IMR-90 (cell line): ENCODE measurements at regions not wholly inside any gene's neighbourhood (a gene's known extent, or its start where the extent isn't known, plus 50 kb on each side); places are given as distances from the start of the nearest gene placed in this dataset.
A peak's percentile ranks its signal among the peaks of the same experiment; 100 is the strongest.

Source experiments
- ATAC-seq: fragments of 200-7000 bp; cut with Tn5 transposase; 2 replicates; pipeline ENCODE4 v1.9.1; 2020; ENCODE audit warnings: low read depth, mild to moderate bottlenecking, moderate library complexity
- BruUV-seq: library from RNA; stranded (reverse); fragments of 400-500 nt; replicated peaks from 2 replicates; lab custom pipeline; 2021; lab: Mats Ljungman, UMichigan
- CTCF ChIA-PET: fragments of 300-600 bp; formaldehyde crosslinking; extraction: SDS; loops from one replicate; lab custom pipeline; 2021; ENCODE audit warnings: antibody characterized with exemption; lab: Yijun Ruan, JAX
- POLR2A ChIA-PET: fragments of 300-600 bp; sonication (Branson Sonifier 250); formaldehyde crosslinking; loops from one replicate; lab custom pipeline; 2022; ENCODE audit warnings: antibody characterized with exemption; ENCODE audit not compliant: unreplicated experiment; lab: Charles Lee
- DNase-seq: peaks from one replicate; pipeline ENCODE4 v3.0.0; 2013
- H2AFZ ChIP-seq: replicated peaks from 2 replicates; pipeline ENCODE3; 2013; ENCODE audit warnings: low read length, mild to moderate bottlenecking; ENCODE audit not compliant: poor library complexity
- H2AK5ac ChIP-seq: 2 replicates; pipeline ENCODE4 v1.6.1; 2013; ENCODE audit warnings: low read depth, low read length, inconsistent platforms
- H2AK9ac ChIP-seq: replicated peaks from 2 replicates; pipeline ENCODE3; 2013; ENCODE audit warnings: mild to moderate bottlenecking, low read depth, low read length, moderate library complexity; ENCODE audit not compliant: poor library complexity
- H2BK120ac ChIP-seq: 2 replicates; pipeline ENCODE4 v1.6.1; 2013; ENCODE audit warnings: low read depth, low read length, inconsistent platforms
- H2BK15ac ChIP-seq: 3 replicates; pipeline ENCODE4 v1.6.1; 2013; ENCODE audit warnings: low read depth, low read length, inconsistent platforms
- H2BK20ac ChIP-seq: 2 replicates; pipeline ENCODE4 v1.6.1; 2013; ENCODE audit warnings: low read depth, mild to moderate bottlenecking, inconsistent platforms, low read length, moderate library complexity
- H2BK5ac ChIP-seq: 2 replicates; pipeline ENCODE4 v1.6.1; 2013; ENCODE audit warnings: mild to moderate bottlenecking, low read depth, low read length, inconsistent platforms; ENCODE audit not compliant: poor library complexity, severe bottlenecking
- H3K14ac ChIP-seq: replicated peaks from 2 replicates; pipeline ENCODE4 v1.6.1; 2013; ENCODE audit warnings: low read depth, low read length, inconsistent platforms
- H3K18ac ChIP-seq: 2 replicates; pipeline ENCODE4 v1.6.1; 2013; ENCODE audit warnings: low read depth, low read length, control low read depth
- H3K23ac ChIP-seq: 2 replicates; pipeline ENCODE4 v1.6.1; 2013; ENCODE audit warnings: low read depth, low read length, inconsistent platforms
- H3K27ac ChIP-seq: 2 replicates; pipeline ENCODE4 v1.5.1; 2013; ENCODE audit warnings: mild to moderate bottlenecking, control low read depth, low read length; ENCODE audit not compliant: insufficient read depth
- H3K27me3 ChIP-seq: 2 replicates; pipeline ENCODE4 v1.6.1; 2013; ENCODE audit warnings: low read length; ENCODE audit not compliant: control insufficient read depth, insufficient read depth
- H3K36me3 ChIP-seq: 2 replicates; pipeline ENCODE4 v1.6.1; 2013; ENCODE audit warnings: low read length, mixed read lengths; ENCODE audit not compliant: control insufficient read depth, insufficient read depth
- H3K4ac ChIP-seq: 2 replicates; pipeline ENCODE4 v1.6.1; 2013; ENCODE audit warnings: low read depth, low read length, inconsistent platforms
- H3K4me1 ChIP-seq: 2 replicates; pipeline ENCODE4 v1.6.1; 2013; ENCODE audit warnings: low read length, mixed read lengths; ENCODE audit not compliant: control insufficient read depth, insufficient read depth
- H3K4me2 ChIP-seq: 2 replicates; pipeline ENCODE4 v1.6.1; 2013; ENCODE audit warnings: low read depth, mild to moderate bottlenecking, control low read depth, low read length, moderate library complexity
- H3K4me3 ChIP-seq: 2 replicates; pipeline ENCODE4 v1.5.1; 2013; ENCODE audit warnings: low read depth, mild to moderate bottlenecking, control low read depth, low read length, moderate library complexity; ENCODE audit not compliant: insufficient read depth
- H3K56ac ChIP-seq: 2 replicates; pipeline ENCODE4 v1.6.1; 2013; ENCODE audit warnings: low read length, inconsistent platforms; ENCODE audit not compliant: insufficient read depth; ENCODE audit errors: extremely low read depth
- H3K79me1 ChIP-seq, 2 experiments: 2 replicates each; pipeline ENCODE4 v1.6.1; 2013; ENCODE audit warnings: low read length in 2 of 2, inconsistent platforms in 1 of 2, low read depth in 1 of 2
- H3K9ac ChIP-seq: 2 replicates; pipeline ENCODE4 v1.6.1; 2013; ENCODE audit warnings: low read depth, low read length, control low read depth
- H3K9me1 ChIP-seq: 2 replicates; pipeline ENCODE4 v1.6.1; 2013; ENCODE audit warnings: low read length, inconsistent platforms; ENCODE audit not compliant: insufficient read depth
- H3K9me3 ChIP-seq: 2 replicates; pipeline ENCODE4 v1.6.1; 2013; ENCODE audit warnings: low read length; ENCODE audit not compliant: control insufficient read depth, insufficient read depth
- H4K20me1 ChIP-seq: 2 replicates; pipeline ENCODE4 v1.6.1; 2013; ENCODE audit warnings: low read length, inconsistent platforms; ENCODE audit not compliant: insufficient read depth
- H4K5ac ChIP-seq: 2 replicates; pipeline ENCODE4 v1.6.1; 2013; ENCODE audit warnings: mild to moderate bottlenecking, low read depth, low read length, control low read depth
- H4K8ac ChIP-seq, 2 experiments: 2 replicates each; pipeline ENCODE4 v1.6.1; 2013; ENCODE audit warnings: low read depth in 2 of 2, low read length in 2 of 2, control low read depth in 1 of 2, inconsistent platforms in 1 of 2
- H4K91ac ChIP-seq: 2 replicates; pipeline ENCODE4 v1.6.1; 2013; ENCODE audit warnings: low read depth, low read length, inconsistent platforms; ENCODE audit not compliant: insufficient read depth
- CHD1 ChIP-seq: IDR thresholded peaks from 2 replicates; pipeline ENCODE4 v1.6.1; 2012; ENCODE audit warnings: low read depth, low read length, improper control_type of control experiment
- MAZ ChIP-seq: IDR thresholded peaks from 2 replicates; pipeline ENCODE4 v1.6.1; 2012; ENCODE audit warnings: low read depth, mild to moderate bottlenecking, low read length, improper control_type of control experiment, moderate library complexity, borderline replicate concordance
- NFE2L2 ChIP-seq: fragments of 150-350 bp; IDR thresholded peaks from 2 replicates; pipeline ENCODE4 v1.6.1; 2016; ENCODE audit warnings: low read depth, mild to moderate bottlenecking, low read length
- WGBS, 2 experiments: methylation state at CpG; one replicate each; pipeline versions ENCODE4 v1.1.5 to v1.1.7; 2013; ENCODE audit warnings: missing lambda C conversion rate in 2 of 2; ENCODE audit not compliant: insufficient read length in 1 of 2; ENCODE audit errors: extremely low coverage in 2 of 2; 5-methylcytosine and 5-hydroxymethylcytosine counted together
- dilution Hi-C: fragments of 300-500 bp; cut with HindIII; formaldehyde crosslinking; loops from one replicate; pipeline ENCODE4 v1.14.3; 2018; ENCODE audit warnings: low sequenced_read_pairs; ENCODE audit not compliant: unreplicated experiment
- in situ Hi-C: fragments of 300-500 bp; cut with MboI; formaldehyde crosslinking; loops from 3 replicates; pipeline ENCODE4 v1.14.3; 2019; ENCODE audit warnings: low sequenced_read_pairs, inconsistent platforms, mixed read lengths
- intact Hi-C: fragments of 100-400 bp; cut with micrococcal nuclease; formaldehyde crosslinking; loops from 2 replicates; pipeline ENCODE4 v1.10.0; 2022
- TF ChIP-seq, protein P1 (sequence below): fragments of 150-350 bp; IDR thresholded peaks from 2 replicates; pipeline ENCODE4 v1.6.1; 2017; ENCODE audit warnings: mild to moderate bottlenecking, antibody characterized with exemption, low read length, low read depth
- TF ChIP-seq, protein P2 (sequence below): conservative IDR thresholded peaks from 2 replicates; pipeline ENCODE4 v1.5.1; 2012; ENCODE audit warnings: mild to moderate bottlenecking, low read depth, low read length, improper control_type of control experiment

GRCh38 chr3:76096836-76097588 lies 311.7 kb upstream of the ZNF717 start:
- H3K4me3 ChIP-seq, result no peak overlapping the region
- no peak overlapping the region for H3K4ac ChIP-seq
- ATAC-seq (no peak; the same call in 1 of the 2 replicates), DNase-seq (peak; percentile 3)
- H3K9me3 ChIP-seq, result no peaks in the 10 kb centered on the region
- no peak overlapping the region for H2BK120ac ChIP-seq
- H2AFZ ChIP-seq, result no peak overlapping the region
- no peak overlapping the region for H3K9ac ChIP-seq
- in situ Hi-C loops (no loop called here), intact Hi-C loops (no loop called here), dilution Hi-C loops (no loop called here)
- H3K27ac ChIP-seq, result no peak overlapping the region
- H2AK5ac ChIP-seq, result no peak overlapping the region
- H3K4me2 ChIP-seq, result no peak overlapping the region
- no peak for TF ChIP-seq NFE2L2
- no peak for TF ChIP-seq CHD1
- TF ChIP-seq, protein P1, sequence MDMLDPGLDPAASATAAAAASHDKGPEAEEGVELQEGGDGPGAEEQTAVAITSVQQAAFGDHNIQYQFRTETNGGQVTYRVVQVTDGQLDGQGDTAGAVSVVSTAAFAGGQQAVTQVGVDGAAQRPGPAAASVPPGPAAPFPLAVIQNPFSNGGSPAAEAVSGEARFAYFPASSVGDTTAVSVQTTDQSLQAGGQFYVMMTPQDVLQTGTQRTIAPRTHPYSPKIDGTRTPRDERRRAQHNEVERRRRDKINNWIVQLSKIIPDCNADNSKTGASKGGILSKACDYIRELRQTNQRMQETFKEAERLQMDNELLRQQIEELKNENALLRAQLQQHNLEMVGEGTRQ, result no peak
- TF ChIP-seq MAZ, result no peak
- TF ChIP-seq, protein P2, sequence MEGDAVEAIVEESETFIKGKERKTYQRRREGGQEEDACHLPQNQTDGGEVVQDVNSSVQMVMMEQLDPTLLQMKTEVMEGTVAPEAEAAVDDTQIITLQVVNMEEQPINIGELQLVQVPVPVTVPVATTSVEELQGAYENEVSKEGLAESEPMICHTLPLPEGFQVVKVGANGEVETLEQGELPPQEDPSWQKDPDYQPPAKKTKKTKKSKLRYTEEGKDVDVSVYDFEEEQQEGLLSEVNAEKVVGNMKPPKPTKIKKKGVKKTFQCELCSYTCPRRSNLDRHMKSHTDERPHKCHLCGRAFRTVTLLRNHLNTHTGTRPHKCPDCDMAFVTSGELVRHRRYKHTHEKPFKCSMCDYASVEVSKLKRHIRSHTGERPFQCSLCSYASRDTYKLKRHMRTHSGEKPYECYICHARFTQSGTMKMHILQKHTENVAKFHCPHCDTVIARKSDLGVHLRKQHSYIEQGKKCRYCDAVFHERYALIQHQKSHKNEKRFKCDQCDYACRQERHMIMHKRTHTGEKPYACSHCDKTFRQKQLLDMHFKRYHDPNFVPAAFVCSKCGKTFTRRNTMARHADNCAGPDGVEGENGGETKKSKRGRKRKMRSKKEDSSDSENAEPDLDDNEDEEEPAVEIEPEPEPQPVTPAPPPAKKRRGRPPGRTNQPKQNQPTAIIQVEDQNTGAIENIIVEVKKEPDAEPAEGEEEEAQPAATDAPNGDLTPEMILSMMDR, result no peak
- no peaks in the 10 kb centered on the region for H3K9me1 ChIP-seq
- no peak overlapping the region for H2BK15ac ChIP-seq
- no peak overlapping the region for H3K14ac ChIP-seq
- no peak overlapping the region for H3K56ac ChIP-seq
- WGBS, 2 experiments, result 60% methylated on average over 1 of the region's 7 CpGs; no CpG with 5 or more reads in 1 of the 2 experiments
- peak overlapping the region in 1 of 2 experiments; percentile 37; a peak in 1 of 4 replicates for H4K8ac ChIP-seq
- ChIA-PET POLR2A (no interaction called here), CTCF (interaction anchor here (1.3 kb wide), 1 partner anchor 51 kb away, joined by 4 read pairs; no protein-coding TSS in a partner anchor)
- H3K23ac ChIP-seq, result no peak overlapping the region
- no peaks in the 10 kb centered on the region; the same call in 1 of the 2 replicates for H3K4me1 ChIP-seq
- no peak overlapping the region for H4K5ac ChIP-seq
- no peak overlapping the region for H4K91ac ChIP-seq
- no peaks in the 10 kb centered on the region for H3K27me3 ChIP-seq
- no peak overlapping the region for H2AK9ac ChIP-seq
- no TSS peak for BruUV-seq
- H3K79me1 ChIP-seq, result no peaks in the 10 kb centered on the region
- H3K36me3 ChIP-seq, result no peaks in the 10 kb centered on the region
- no peaks in the 10 kb centered on the region for H4K20me1 ChIP-seq
- no peak overlapping the region for H2BK20ac ChIP-seq
- H3K18ac ChIP-seq, result no peak overlapping the region
- no peak overlapping the region for H2BK5ac ChIP-seq
